NT2/D1 (cell line): ENCODE measurements at regions not wholly inside any gene's neighbourhood (a gene's known extent, or its start where the extent isn't known, plus 50 kb on each side); places are given as distances from the start of the nearest gene placed in this dataset.

Experiments
- SUZ12 ChIP-seq: IDR thresholded peaks from 2 replicates; pipeline ENCODE4 v1.6.1; 2011; ENCODE audit not compliant: insufficient read length, insufficient read depth; ENCODE audit errors: extremely low read depth
- YY1 ChIP-seq: IDR thresholded peaks from 2 replicates; pipeline ENCODE4 v1.6.1; 2011; ENCODE audit not compliant: insufficient read length, insufficient read depth
- ZNF274 ChIP-seq: IDR thresholded peaks from 2 replicates; pipeline ENCODE4 v1.6.1; 2011; ENCODE audit warnings: mild to moderate bottlenecking, low read depth, low read length

DNA sequence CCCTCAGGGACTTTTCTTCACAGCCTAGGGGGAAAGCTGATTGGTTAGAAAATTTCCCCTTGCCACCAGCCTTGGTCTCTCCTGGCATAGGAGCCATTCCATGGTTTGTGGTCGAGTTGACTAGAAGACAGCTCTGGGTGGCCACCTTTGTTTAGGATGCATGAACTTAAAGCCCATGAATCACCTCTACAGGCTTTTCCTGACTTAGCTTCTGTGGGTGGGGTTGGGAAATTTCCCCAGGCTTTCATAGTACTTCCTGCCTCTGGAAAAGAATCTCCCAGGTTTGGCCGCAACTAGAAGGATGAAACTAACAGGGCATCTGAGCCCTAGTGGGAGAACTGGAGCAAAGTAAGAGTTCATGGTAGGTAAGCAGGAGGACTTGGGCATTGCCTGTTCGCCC lies 72.6 kb downstream of the SNRPE start:
- no peak for TF ChIP-seq ZNF274
- TF ChIP-seq YY1, result no peak
- TF ChIP-seq SUZ12, result no peak
